Activated CD4-positive, CD25-positive, alpha-beta regulatory T cell treated with anti-CD3 and anti-CD28 coated beads, Interleukin-2, amount 50 U/mL, for 24 hours (primary cell): ENCODE measurements at regions not wholly inside any gene's neighbourhood (a gene's known extent, or its start where the extent isn't known, plus 50 kb on each side); places are given as distances from the start of the nearest gene placed in this dataset.
"Not testable (repeated sequence)": the region's sequence is repeated elsewhere in the genome, so short reads cannot be mapped to it uniquely, and the experiment has no call there.

ENCODE experiments used
- ATAC-seq, 2 donors: fragments of 150-1000 bp; cut with Tn5 transposase; one replicate each; pipeline ENCODE4 v1.10.0; 2021; ENCODE audit warnings: mild to moderate bottlenecking in 1 of 2, moderate library complexity in 1 of 2

DNA sequence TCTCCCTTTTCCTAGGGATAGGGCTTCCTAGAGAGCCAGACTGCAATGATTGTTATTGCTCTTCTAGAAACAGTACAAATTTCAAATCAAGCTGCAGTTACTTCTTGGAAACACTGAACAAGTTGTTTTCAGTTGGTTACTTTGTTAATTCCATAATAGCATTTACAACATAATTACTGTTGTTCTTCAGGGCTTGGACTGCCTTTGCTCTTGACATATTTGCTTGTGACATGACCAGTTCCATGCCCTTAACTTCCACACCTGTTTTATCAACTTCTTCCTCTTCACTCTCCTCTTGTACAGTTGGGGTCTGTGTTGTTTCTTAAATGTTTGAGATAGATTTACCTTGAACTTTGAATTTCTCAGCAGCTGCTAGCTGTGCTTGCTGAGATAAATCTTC is 104.4 kb downstream of the SEC23IP start:
- ATAC-seq: no peak

DNA sequence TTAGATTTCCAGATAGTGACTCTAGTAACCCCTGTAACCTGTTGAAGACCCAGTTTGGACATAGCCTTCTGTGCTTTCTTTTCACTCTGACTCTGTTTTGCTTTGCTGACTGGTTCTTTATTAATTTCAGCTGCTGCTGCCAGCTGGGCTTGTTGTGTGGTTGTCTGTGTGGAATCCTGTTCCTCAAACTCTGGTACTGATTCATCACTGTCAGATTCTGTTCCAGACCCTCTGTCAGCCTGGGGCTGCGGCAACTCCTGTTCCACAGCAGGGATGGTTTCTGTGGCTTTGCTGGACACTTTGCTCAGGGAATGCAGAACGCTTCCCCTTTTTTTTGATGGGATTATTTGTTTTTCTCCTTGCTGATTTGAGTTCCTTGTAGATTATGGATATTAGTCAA is 104.9 kb downstream of the SEC23IP start:
- ATAC-seq: no peak

DNA sequence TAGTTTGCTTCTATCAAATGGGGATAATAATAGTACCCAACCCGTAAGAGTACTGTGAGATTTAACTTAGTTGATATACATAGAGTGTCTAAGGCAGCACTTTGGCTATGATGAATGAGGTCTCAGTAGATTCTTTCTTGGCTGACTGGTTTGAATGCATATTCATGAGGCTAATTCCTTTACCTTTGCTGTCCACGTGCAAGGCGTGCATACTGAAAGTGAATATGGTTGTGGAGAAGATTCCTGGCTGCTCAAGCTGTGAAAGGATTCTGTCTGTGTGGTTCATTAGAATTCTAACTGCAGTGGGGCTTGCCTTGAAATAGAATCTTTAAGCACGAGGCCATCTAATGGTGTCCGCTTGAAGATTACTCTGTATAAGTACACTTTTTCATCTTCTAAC is 110.3 kb downstream of the SEC23IP start:
- no peak for ATAC-seq

DNA sequence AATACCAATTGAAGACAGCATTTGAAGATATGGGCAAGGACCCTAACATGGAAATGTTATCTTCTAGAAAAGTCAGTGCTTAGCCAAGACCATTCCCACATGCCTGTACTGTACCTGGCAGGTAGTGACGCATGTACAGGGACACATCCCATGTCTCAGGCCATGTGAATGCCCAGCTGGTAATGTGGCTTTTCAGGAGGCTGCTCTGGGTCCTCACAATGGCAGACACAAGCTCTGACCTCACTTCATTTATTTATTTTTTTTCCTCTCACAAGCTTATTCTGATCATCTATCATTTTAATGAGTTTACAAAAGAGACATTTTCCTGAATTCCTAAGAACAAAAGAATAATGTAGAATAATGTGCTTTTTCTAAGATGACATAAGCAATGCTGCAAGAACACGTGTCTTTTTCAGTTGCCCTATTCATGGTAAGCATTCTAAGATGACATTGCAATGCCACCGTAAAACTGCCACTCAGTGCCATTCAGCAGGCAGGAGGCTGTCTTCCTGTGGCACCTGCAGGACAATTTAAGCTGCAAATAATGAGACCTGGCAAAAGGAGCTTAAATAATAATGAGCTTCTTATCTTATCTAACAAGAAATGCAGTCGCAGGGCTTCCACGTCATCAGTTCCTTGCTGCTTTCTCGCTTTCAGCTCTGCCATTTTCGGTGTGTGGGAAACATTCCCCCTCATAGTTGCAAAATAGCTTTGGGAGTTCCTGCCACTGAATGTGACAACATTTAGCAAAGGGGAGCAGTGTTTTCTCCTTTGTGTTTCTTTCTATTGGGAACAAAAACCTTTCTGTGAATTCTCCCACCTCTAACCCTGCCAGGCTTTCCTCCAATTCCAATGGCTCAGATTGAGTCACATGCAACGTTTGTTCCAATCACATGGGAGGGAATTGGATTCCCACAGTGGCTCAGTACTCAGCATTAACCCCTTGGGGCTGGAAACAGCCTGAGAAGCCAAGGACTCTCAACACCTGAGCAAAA is 113.0 kb downstream of the SEC23IP start:
- ATAC-seq: no peak

DNA sequence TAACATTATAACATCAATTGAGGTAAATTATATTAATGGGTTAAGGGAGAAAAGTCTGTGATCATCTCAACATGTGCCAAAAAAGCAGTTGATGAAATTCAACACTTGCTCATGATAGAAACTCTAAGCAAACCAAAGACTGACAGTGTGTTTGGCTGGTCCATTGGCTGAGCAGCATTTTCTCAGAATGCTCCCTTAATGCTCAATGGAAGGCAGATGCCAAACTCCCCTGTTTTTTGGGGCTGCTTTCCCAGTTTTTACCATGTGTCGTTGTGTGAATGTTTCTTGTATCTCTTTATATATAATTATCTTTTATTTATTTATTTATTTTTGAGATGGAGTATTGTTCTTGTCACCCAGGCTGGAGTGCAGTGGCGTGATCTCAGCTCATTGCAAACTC is 114.7 kb downstream of the SEC23IP start:
- ATAC-seq: no peak

DNA sequence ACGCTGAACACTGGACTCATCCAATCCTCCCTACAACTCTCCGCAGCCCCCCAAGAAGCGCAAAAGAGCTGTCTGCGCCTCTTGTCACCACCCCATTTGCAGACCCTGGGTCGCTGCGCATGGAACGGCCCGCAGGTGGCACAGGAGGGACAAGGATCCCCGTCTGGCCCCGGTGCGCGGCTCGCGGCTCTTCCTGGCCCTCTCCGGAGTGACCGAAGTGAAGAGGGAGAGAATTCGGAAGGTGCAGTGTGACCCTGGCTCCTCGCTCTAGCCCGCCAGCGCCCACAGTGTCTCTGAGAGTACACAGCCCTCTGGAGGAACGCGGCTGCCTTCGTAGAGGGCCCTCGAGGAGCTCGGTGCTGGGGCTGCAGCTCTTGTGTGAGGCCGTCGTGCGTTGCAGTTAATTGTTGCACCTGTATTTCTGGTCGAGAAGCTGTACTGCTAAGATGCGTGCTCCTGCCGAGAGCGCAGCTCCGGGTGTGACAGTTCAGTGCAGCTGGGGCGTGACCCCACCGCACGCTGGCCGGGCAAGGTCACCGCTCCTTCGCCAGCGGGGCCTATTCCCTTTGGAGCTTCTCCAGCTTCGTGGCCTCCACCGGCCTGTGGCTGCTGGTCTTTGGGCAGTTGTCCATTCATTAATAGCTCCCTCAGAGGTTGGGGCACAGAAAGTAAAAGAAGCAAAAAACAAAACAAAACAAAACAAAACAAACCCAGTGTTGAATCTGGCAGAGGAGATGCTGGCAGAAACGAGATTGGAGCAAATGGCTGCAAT is 119.0 kb downstream of the SEC23IP start:
- no peak for ATAC-seq

DNA sequence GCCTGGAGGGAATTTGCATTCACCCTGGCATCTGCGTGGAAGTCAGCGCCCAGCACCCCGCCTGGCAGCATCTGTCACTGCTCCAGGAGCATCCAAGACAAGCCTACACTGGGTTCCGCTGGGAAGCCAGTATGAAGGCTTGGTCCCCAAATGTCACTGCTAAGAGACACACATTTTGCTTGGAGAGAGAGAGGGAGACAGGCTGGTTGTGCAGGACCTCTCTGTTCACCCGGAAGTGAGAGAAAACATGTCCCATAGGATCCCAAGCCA is 119.5 kb downstream of the SEC23IP start:
- ATAC-seq: no peak

DNA sequence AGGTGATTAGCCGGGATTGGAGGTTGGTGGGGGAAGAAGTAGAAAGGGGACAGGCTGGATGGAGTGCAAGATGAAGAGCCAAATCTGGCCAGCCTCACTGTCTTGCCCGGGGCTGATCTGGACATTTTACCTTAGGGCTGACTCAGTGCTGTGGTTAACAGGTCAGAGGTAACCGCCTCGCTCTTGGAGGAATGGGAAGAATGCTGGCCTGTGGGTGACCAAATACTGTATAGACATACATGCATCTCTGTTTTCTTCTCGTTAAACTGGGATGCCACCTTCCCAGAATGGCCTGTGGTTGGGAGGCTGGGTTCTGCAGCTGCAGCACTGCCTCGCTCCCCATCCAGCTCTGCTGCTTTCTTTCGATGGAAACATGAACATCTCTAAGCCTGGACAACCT is 120.0 kb downstream of the SEC23IP start:
- ATAC-seq: no peak

DNA sequence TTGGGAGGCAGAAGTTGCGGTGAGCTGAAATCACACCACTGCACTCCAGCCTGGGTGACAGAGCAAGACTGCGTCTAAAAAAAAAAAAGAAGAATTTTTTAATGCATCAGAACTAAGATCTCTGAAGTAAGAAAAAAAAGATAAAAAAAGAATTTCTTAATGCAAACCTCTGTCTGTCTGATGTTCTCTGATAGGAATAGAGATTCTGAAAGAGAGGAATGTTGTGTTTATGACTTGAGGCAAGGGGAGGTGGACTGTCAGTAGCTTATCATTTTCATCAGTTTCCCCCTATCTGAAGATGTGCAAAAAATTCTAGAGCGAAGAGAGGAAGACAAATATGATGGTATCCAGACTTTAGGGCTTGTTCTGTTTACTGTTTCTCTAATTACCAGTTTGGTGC is 121.5 kb downstream of the SEC23IP start:
- ATAC-seq: no peak

DNA sequence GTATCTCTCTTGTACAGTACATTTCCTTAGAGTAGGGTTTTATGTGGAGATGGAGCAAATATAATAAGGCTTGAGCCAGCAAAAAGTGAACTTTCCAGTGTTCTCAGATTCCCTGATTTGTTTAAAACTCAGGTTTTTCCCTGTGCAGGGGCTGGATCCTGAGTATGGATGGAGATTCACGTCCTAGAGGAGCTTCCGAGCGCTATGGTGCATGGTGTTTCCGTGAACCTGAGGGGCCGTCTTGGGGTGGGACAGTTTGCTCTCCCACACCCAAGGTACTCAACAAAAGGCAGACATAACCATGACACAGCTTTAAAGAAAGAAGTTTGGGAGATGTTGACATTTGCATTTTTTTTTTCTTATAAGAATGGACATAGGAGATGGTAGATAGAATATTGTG is 122.5 kb downstream of the SEC23IP start:
- ATAC-seq: no peak

DNA sequence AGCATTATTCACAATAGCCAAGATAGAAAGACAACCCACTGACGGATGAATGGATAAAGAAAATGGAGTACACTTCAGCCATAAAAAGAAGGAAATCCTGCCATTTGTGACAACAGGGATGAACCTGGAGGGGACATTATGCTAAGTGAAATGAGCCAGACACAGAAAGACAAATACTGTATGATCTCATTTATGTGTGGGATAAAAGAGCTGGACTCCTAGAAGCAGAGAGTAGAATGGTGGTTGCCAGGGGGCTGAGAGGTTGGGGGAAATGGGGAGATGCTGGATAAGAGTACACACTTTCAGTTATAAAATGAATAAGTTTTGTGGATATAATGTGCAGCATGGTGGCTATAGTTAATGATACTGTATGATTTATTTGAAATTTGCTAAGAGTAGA is 124.4 kb downstream of the SEC23IP start:
- no peak for ATAC-seq

DNA sequence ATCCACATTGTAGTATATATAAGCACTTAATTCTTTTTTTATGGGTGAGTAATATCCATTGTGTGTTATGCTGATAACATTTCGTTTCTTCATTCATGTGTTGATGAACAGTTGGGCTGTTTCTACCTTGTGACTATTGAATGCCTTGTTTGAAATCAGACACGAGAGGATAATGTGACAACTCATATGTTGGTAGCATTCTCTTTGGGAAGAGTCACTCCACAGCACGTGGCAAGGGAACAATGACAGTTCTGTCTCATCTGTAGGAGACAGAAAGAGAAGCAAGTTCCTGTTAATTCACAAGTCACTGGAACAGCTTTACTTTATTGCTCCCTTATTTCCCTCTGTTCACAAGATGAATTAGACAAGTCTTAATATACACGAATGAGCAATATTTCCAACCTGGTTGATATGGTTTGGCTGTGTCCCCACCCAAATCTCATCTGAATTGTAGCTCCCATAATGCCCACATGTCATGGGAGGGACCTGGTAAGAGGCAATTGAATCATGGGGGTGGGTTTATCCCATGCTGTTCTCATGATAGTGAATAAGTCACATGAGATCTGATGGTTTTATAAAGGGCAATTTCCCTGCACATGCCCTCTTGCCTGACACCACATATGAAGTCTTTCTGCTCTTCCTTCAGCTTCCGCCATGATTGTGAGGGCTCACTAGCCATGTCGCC is 125.3 kb downstream of the SEC23IP start:
- ATAC-seq: no peak

DNA sequence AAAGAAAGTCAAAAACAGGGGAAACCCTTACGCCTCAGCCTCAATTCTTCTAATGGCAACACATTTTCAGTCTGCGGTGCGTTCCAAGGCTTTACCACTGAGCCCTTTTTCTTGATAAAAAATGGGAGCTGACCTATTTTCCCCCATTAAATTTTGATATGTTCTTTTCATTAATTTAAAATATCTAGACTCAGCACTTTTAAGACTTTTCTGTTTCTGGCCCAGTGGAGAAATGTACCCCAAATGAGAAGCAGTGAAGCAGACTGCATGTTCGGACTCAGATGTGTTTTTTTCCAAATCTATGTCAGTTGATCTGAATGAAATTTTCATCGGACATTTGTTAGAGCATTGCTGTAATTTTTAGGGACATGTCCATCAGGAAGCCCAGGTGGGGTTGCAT is 126.2 kb downstream of the SEC23IP start:
- ATAC-seq: no peak

DNA sequence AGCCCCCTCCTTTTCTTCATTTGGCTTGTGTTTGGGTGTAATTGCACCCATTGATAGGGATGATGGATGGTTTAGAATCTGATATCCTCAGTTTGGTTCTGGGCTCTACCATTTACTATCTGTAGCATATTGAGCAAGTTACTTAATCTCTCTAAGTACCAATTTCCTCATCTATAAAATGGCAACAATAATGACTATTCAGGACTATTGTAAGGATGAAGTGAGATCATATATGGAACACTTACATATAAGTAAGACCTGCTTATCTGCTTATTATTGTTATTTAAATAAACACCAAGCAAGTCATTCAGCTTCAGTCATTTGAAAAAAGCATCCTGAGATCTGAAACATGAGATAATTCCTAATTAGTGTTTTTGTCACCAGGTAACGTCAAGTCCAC is 127.0 kb downstream of the SEC23IP start:
- ATAC-seq: no peak

DNA sequence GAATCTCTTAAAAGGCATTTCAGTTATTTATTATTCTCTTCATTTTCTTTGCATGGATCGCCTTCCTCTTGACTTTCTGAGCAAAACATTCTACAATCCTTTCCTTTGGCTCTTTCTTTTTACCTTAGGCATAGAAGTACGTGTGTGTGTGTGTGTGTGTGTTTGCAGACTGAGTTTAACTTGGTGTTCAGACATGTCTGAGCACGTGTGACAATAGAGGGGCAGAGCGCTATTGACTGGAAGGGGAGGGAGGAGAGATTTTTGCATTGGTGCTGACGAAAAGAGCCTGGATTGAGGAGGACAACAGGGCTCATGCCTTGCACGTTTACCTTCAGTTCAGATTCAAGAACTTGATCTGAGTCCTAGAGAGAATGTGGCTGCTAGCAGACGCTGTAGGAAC is 129.8 kb downstream of the SEC23IP start:
- ATAC-seq: no peak

DNA sequence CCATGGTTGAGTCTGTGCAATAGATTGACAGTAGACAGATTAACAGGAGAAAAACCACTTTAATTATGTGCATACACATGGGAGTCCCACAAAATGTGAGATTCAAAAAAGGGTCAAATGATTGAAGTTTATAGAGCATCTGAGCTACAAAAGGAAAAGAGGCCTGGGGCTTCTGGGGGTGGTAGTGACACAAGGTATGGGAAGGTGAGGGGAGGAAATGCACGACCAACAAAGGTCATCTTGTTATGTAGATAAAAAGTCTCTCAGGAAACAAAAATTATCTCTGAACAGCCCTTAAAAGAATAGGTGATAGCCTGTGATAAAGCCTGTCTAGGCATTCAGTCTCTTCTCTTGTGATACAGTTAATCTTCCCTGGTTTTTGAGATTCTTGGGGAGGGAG is 141.7 kb downstream of the SEC23IP start:
- no peak for ATAC-seq

DNA sequence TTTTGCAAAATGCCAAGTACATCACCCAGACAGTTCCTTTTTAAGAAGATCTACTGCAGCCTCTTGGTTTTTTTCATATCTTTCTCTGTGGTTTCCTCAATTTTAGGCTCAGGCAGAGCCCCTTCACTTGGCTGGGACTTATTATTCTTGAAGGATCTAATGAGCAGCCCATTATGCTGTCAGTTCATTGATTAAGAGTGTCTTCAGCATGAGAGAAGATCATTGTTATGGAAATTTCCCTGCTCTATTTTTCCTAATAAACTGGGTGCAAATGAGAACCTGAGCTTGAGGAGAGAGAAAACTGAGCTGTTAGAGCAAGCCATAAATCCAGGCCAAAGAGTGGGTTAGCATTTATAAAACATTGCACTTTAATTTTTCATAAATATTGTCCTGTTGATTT is 146.5 kb downstream of the SEC23IP start:
- no peak for ATAC-seq

DNA sequence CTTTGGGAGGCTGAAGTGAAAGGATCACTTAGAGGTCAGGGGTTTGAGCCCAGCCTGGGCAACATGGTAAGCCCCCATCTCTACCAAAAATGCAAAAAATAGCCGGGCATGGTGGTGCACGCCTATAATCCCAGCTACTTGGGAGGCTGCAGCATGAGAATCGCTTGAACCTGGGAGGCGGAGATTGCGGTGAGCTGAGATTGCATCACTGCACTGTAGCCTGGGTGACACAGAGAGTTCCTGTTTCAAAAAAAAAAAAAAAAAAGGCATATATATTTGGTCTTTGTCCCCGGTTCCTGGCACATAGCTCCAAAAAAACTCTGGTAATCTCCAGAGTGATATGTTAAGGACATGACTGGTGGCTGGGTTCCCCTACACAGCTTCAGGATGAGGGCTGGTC is 147.3 kb downstream of the SEC23IP start:
- no peak for ATAC-seq

DNA sequence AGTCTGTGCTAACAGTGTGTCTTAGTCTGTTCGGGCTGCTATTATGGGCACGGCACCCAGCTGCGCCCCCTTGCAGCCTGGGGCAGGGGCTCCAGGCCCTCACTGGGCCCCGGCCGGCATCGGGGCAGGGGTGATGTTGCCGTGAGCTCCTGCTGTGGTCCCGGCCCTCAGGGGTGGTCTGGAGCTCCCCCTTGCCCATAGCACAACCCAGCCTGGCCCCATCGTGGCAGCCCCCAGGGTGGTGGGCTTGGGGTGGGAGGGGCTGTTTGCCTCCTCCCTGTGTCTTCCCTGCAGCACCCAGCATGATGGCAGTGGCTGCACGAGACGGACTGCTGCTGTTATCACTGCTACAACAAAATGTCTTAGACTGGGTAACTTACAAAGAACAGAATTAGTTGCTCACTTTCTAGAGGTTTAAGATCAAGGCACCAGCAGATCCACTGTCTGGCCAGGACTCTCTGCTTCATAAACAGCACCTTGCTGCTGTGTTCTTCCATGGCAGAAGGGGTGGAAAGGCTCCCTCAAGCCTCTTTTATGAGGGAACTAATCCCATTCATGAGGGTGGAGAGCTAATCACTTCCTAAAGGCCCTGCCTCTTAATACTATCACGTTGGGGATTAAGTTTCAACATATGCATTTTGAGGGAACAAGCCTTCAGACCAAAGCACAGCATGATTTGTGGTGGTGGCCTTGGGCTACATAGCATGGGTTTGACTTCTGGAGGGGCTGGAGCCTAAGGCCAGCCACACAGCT is 149.5 kb downstream of the SEC23IP start:
- ATAC-seq: no peak

DNA sequence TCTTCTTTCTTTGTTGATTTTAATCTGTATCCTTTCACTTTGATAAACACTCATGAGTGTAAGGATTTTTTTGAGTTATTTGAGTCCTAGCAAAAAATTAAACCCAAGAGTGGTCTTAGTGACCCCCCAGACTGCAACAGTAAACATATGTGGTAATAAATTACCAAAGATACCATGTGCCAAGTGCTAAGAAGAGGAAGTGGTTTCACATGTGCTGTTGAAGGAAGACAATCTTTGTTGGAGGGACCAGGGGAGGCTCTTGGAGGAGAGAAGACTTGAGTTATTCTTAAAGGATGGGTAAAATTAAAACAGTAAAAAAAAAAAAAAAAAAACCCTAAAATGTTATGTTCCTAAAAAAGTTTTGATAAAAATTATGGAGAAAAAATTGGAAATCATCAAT is 150.2 kb downstream of the SEC23IP start:
- ATAC-seq: no peak

DNA sequence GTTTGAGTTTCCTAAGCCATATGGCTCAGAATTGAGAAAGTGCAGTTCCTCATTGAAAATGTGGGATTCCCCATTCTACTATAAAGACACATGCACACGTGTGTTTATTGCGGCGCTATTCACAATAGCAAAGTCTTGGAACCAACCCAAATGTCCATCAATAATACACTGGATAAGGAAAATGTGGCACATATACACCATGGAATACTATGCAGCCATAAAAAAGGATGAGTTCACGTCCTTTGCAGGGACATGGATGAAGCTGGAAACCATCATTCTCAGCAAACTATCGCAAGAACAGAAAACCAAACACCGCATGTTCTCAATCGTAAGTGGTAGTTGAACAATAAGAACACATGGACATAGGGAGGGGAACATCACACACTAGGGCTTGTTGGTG is 154.8 kb downstream of the SEC23IP start:
- not testable (repeated sequence) for ATAC-seq

DNA sequence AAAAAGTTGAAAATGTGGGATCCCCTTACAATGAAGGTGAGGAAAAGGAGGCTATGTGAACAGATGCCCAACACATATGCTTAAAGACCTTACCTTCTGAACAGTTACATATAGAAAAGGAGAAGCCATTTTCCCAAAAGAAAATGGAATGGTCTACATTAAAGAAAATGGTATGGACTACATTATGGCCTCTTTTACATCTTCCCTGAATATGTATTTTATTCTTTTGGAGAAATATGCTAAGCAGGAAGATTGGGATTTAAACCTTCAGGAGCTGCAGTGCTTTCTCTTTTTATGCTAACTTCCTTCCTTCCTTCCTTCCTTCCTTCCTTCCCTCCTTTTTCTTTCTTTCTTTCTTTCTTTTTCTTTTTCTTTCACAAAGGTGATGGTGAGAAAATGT is 155.4 kb downstream of the SEC23IP start:
- no peak for ATAC-seq

DNA sequence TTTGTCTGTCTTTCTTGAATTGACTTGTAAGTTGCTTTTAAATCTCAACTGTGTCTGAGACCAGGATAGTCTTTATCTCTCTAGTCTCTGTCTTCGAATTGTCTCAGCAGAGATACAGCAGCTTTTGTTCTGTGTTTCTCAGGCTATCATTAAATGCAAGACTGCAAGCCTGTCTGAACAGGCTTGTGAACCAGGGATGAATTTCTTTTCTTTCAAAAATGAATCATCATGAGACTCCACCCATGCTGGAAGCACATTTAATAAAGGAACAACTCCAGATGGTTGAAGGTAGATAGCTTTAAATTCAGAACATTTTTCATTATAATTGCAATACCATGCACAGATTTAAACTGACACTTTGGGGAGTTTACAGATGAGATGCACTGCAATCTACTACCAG is 155.9 kb downstream of the SEC23IP start:
- ATAC-seq: no peak
